IMR-90 (cell line): ENCODE measurements at regions not wholly inside any gene's neighbourhood (a gene's known extent, or its start where the extent isn't known, plus 50 kb on each side); places are given as distances from the start of the nearest gene placed in this dataset.

ENCODE experiments used
- BHLHE40 ChIP-seq: fragments of 150-350 bp; IDR thresholded peaks from 2 replicates; pipeline ENCODE4 v1.6.1; 2016; ENCODE audit warnings: mild to moderate bottlenecking, low read depth, low read length
- FOS ChIP-seq: fragments of 150-350 bp; IDR thresholded peaks from 2 replicates; pipeline ENCODE4 v1.6.1; 2016; ENCODE audit warnings: low read depth, low read length
- POLR2A ChIP-seq: IDR thresholded peaks from 2 replicates; pipeline ENCODE4 v1.6.1; 2012; ENCODE audit warnings: mild to moderate bottlenecking, low read depth, low read length
- RAD21 ChIP-seq: IDR thresholded peaks from 2 replicates; pipeline ENCODE4 v1.6.1; 2012; ENCODE audit warnings: low read length, improper control_type of control experiment
- RFX5 ChIP-seq: IDR thresholded peaks from 2 replicates; pipeline ENCODE4 v1.8.0; 2012; ENCODE audit warnings: low read depth, mild to moderate bottlenecking, low read length, moderate library complexity
- SMC3 ChIP-seq: fragments of 150-350 bp; IDR thresholded peaks from 2 replicates; pipeline ENCODE4 v1.6.1; 2016; ENCODE audit warnings: low read depth, mild to moderate bottlenecking, antibody characterized with exemption, low read length, moderate library complexity
- TF ChIP-seq, protein P1 (sequence below): conservative IDR thresholded peaks from 2 replicates; pipeline ENCODE4 v1.5.1; 2012; ENCODE audit warnings: mild to moderate bottlenecking, low read depth, low read length, improper control_type of control experiment
- TF ChIP-seq, protein P2 (sequence below): fragments of 150-350 bp; IDR thresholded peaks from 2 replicates; pipeline ENCODE4 v1.6.1; 2017; ENCODE audit warnings: mild to moderate bottlenecking, antibody characterized with exemption, low read length, low read depth
- TF ChIP-seq, protein P3 (sequence below): fragments of 150-350 bp; IDR thresholded peaks from 2 replicates; pipeline ENCODE4 v1.6.1; 2016; ENCODE audit warnings: low read depth, mild to moderate bottlenecking, low read length, moderate library complexity, borderline replicate concordance

DNA sequence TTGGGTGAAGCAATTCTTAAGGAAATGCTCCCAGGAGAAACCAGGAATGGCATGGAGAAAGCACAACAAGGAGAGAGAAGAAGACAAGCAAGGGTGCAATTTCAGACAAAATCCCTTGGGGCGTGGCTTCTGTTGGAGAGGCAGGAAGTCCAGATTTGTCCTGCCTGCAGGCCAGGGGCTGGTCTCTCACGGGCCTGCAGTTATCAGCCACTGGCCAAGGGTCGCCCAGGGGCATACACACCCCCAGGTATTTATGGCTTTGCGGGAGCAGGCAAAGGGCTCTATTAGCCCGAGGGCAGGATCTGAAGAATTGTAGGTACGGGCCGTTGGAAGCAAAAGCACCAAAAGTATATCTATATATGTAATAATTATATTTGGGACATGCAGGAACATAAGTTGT lies 87.7 kb downstream of the IYD start:
- TF ChIP-seq, protein P1, sequence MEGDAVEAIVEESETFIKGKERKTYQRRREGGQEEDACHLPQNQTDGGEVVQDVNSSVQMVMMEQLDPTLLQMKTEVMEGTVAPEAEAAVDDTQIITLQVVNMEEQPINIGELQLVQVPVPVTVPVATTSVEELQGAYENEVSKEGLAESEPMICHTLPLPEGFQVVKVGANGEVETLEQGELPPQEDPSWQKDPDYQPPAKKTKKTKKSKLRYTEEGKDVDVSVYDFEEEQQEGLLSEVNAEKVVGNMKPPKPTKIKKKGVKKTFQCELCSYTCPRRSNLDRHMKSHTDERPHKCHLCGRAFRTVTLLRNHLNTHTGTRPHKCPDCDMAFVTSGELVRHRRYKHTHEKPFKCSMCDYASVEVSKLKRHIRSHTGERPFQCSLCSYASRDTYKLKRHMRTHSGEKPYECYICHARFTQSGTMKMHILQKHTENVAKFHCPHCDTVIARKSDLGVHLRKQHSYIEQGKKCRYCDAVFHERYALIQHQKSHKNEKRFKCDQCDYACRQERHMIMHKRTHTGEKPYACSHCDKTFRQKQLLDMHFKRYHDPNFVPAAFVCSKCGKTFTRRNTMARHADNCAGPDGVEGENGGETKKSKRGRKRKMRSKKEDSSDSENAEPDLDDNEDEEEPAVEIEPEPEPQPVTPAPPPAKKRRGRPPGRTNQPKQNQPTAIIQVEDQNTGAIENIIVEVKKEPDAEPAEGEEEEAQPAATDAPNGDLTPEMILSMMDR: no peak
- no peak for TF ChIP-seq RAD21
- TF ChIP-seq POLR2A: no peak
- no peak for TF ChIP-seq SMC3
- no peak for TF ChIP-seq RFX5
- no peak for TF ChIP-seq BHLHE40
- TF ChIP-seq, protein P2, sequence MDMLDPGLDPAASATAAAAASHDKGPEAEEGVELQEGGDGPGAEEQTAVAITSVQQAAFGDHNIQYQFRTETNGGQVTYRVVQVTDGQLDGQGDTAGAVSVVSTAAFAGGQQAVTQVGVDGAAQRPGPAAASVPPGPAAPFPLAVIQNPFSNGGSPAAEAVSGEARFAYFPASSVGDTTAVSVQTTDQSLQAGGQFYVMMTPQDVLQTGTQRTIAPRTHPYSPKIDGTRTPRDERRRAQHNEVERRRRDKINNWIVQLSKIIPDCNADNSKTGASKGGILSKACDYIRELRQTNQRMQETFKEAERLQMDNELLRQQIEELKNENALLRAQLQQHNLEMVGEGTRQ: no peak
- TF ChIP-seq FOS: no peak
- TF ChIP-seq, protein P3, sequence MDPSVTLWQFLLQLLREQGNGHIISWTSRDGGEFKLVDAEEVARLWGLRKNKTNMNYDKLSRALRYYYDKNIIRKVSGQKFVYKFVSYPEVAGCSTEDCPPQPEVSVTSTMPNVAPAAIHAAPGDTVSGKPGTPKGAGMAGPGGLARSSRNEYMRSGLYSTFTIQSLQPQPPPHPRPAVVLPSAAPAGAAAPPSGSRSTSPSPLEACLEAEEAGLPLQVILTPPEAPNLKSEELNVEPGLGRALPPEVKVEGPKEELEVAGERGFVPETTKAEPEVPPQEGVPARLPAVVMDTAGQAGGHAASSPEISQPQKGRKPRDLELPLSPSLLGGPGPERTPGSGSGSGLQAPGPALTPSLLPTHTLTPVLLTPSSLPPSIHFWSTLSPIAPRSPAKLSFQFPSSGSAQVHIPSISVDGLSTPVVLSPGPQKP: no peak
